IMR-90 (cell line): ENCODE measurements at regions not wholly inside any gene's neighbourhood (a gene's known extent, or its start where the extent isn't known, plus 50 kb on each side); places are given as distances from the start of the nearest gene placed in this dataset.

Experiments used
- ATAC-seq: fragments of 200-7000 bp; cut with Tn5 transposase; 2 replicates; pipeline ENCODE4 v1.9.1; 2020; ENCODE audit warnings: low read depth, mild to moderate bottlenecking, moderate library complexity
- BruUV-seq: library from RNA; stranded (reverse); fragments of 400-500 nt; replicated peaks from 2 replicates; lab custom pipeline; 2021; lab: Mats Ljungman, UMichigan
- CTCF ChIA-PET: fragments of 300-600 bp; formaldehyde crosslinking; extraction: SDS; loops from one replicate; lab custom pipeline; 2021; ENCODE audit warnings: antibody characterized with exemption; lab: Yijun Ruan, JAX
- POLR2A ChIA-PET: fragments of 300-600 bp; sonication (Branson Sonifier 250); formaldehyde crosslinking; loops from one replicate; lab custom pipeline; 2022; ENCODE audit warnings: antibody characterized with exemption; ENCODE audit not compliant: unreplicated experiment; lab: Charles Lee
- DNase-seq: peaks from one replicate; pipeline ENCODE4 v3.0.0; 2013
- H2AFZ ChIP-seq: replicated peaks from 2 replicates; pipeline ENCODE3; 2013; ENCODE audit warnings: low read length, mild to moderate bottlenecking; ENCODE audit not compliant: poor library complexity
- H2AK5ac ChIP-seq: 2 replicates; pipeline ENCODE4 v1.6.1; 2013; ENCODE audit warnings: low read depth, low read length, inconsistent platforms
- H2AK9ac ChIP-seq: replicated peaks from 2 replicates; pipeline ENCODE3; 2013; ENCODE audit warnings: mild to moderate bottlenecking, low read depth, low read length, moderate library complexity; ENCODE audit not compliant: poor library complexity
- H2BK120ac ChIP-seq: 2 replicates; pipeline ENCODE4 v1.6.1; 2013; ENCODE audit warnings: low read depth, low read length, inconsistent platforms
- H2BK15ac ChIP-seq: 3 replicates; pipeline ENCODE4 v1.6.1; 2013; ENCODE audit warnings: low read depth, low read length, inconsistent platforms
- H2BK20ac ChIP-seq: 2 replicates; pipeline ENCODE4 v1.6.1; 2013; ENCODE audit warnings: low read depth, mild to moderate bottlenecking, inconsistent platforms, low read length, moderate library complexity
- H2BK5ac ChIP-seq: 2 replicates; pipeline ENCODE4 v1.6.1; 2013; ENCODE audit warnings: mild to moderate bottlenecking, low read depth, low read length, inconsistent platforms; ENCODE audit not compliant: poor library complexity, severe bottlenecking
- H3K14ac ChIP-seq: replicated peaks from 2 replicates; pipeline ENCODE4 v1.6.1; 2013; ENCODE audit warnings: low read depth, low read length, inconsistent platforms
- H3K18ac ChIP-seq: 2 replicates; pipeline ENCODE4 v1.6.1; 2013; ENCODE audit warnings: low read depth, low read length, control low read depth
- H3K23ac ChIP-seq: 2 replicates; pipeline ENCODE4 v1.6.1; 2013; ENCODE audit warnings: low read depth, low read length, inconsistent platforms
- H3K27ac ChIP-seq: 2 replicates; pipeline ENCODE4 v1.5.1; 2013; ENCODE audit warnings: mild to moderate bottlenecking, control low read depth, low read length; ENCODE audit not compliant: insufficient read depth
- H3K27me3 ChIP-seq: 2 replicates; pipeline ENCODE4 v1.6.1; 2013; ENCODE audit warnings: low read length; ENCODE audit not compliant: control insufficient read depth, insufficient read depth
- H3K36me3 ChIP-seq: 2 replicates; pipeline ENCODE4 v1.6.1; 2013; ENCODE audit warnings: low read length, mixed read lengths; ENCODE audit not compliant: control insufficient read depth, insufficient read depth
- H3K4ac ChIP-seq: 2 replicates; pipeline ENCODE4 v1.6.1; 2013; ENCODE audit warnings: low read depth, low read length, inconsistent platforms
- H3K4me1 ChIP-seq: 2 replicates; pipeline ENCODE4 v1.6.1; 2013; ENCODE audit warnings: low read length, mixed read lengths; ENCODE audit not compliant: control insufficient read depth, insufficient read depth
- H3K4me2 ChIP-seq: 2 replicates; pipeline ENCODE4 v1.6.1; 2013; ENCODE audit warnings: low read depth, mild to moderate bottlenecking, control low read depth, low read length, moderate library complexity
- H3K4me3 ChIP-seq: 2 replicates; pipeline ENCODE4 v1.5.1; 2013; ENCODE audit warnings: low read depth, mild to moderate bottlenecking, control low read depth, low read length, moderate library complexity; ENCODE audit not compliant: insufficient read depth
- H3K56ac ChIP-seq: 2 replicates; pipeline ENCODE4 v1.6.1; 2013; ENCODE audit warnings: low read length, inconsistent platforms; ENCODE audit not compliant: insufficient read depth; ENCODE audit errors: extremely low read depth
- H3K79me1 ChIP-seq, 2 experiments: 2 replicates each; pipeline ENCODE4 v1.6.1; 2013; ENCODE audit warnings: low read length in 2 of 2, inconsistent platforms in 1 of 2, low read depth in 1 of 2
- H3K9ac ChIP-seq: 2 replicates; pipeline ENCODE4 v1.6.1; 2013; ENCODE audit warnings: low read depth, low read length, control low read depth
- H3K9me1 ChIP-seq: 2 replicates; pipeline ENCODE4 v1.6.1; 2013; ENCODE audit warnings: low read length, inconsistent platforms; ENCODE audit not compliant: insufficient read depth
- H3K9me3 ChIP-seq: 2 replicates; pipeline ENCODE4 v1.6.1; 2013; ENCODE audit warnings: low read length; ENCODE audit not compliant: control insufficient read depth, insufficient read depth
- H4K20me1 ChIP-seq: 2 replicates; pipeline ENCODE4 v1.6.1; 2013; ENCODE audit warnings: low read length, inconsistent platforms; ENCODE audit not compliant: insufficient read depth
- H4K5ac ChIP-seq: 2 replicates; pipeline ENCODE4 v1.6.1; 2013; ENCODE audit warnings: mild to moderate bottlenecking, low read depth, low read length, control low read depth
- H4K8ac ChIP-seq, 2 experiments: 2 replicates each; pipeline ENCODE4 v1.6.1; 2013; ENCODE audit warnings: low read depth in 2 of 2, low read length in 2 of 2, control low read depth in 1 of 2, inconsistent platforms in 1 of 2
- H4K91ac ChIP-seq: 2 replicates; pipeline ENCODE4 v1.6.1; 2013; ENCODE audit warnings: low read depth, low read length, inconsistent platforms; ENCODE audit not compliant: insufficient read depth
- BHLHE40 ChIP-seq: fragments of 150-350 bp; IDR thresholded peaks from 2 replicates; pipeline ENCODE4 v1.6.1; 2016; ENCODE audit warnings: mild to moderate bottlenecking, low read depth, low read length
- CEBPB ChIP-seq: IDR thresholded peaks from 2 replicates; pipeline ENCODE4 v1.6.1; 2012; ENCODE audit warnings: low read depth, low read length, improper control_type of control experiment
- CHD1 ChIP-seq: IDR thresholded peaks from 2 replicates; pipeline ENCODE4 v1.6.1; 2012; ENCODE audit warnings: low read depth, low read length, improper control_type of control experiment
- FOS ChIP-seq: fragments of 150-350 bp; IDR thresholded peaks from 2 replicates; pipeline ENCODE4 v1.6.1; 2016; ENCODE audit warnings: low read depth, low read length
- MAZ ChIP-seq: IDR thresholded peaks from 2 replicates; pipeline ENCODE4 v1.6.1; 2012; ENCODE audit warnings: low read depth, mild to moderate bottlenecking, low read length, improper control_type of control experiment, moderate library complexity, borderline replicate concordance
- NFE2L2 ChIP-seq: fragments of 150-350 bp; IDR thresholded peaks from 2 replicates; pipeline ENCODE4 v1.6.1; 2016; ENCODE audit warnings: low read depth, mild to moderate bottlenecking, low read length
- POLR2A ChIP-seq: IDR thresholded peaks from 2 replicates; pipeline ENCODE4 v1.6.1; 2012; ENCODE audit warnings: mild to moderate bottlenecking, low read depth, low read length
- RAD21 ChIP-seq: IDR thresholded peaks from 2 replicates; pipeline ENCODE4 v1.6.1; 2012; ENCODE audit warnings: low read length, improper control_type of control experiment
- RCOR1 ChIP-seq: IDR thresholded peaks from 2 replicates; pipeline ENCODE4 v1.6.1; 2012; ENCODE audit warnings: mild to moderate bottlenecking, low read length, improper control_type of control experiment; ENCODE audit not compliant: insufficient replicate concordance
- WGBS, 2 experiments: methylation state at CpG; one replicate each; pipeline versions ENCODE4 v1.1.5 to v1.1.7; 2013; ENCODE audit warnings: missing lambda C conversion rate in 2 of 2; ENCODE audit not compliant: insufficient read length in 1 of 2; ENCODE audit errors: extremely low coverage in 2 of 2; 5-methylcytosine and 5-hydroxymethylcytosine counted together
- dilution Hi-C: fragments of 300-500 bp; cut with HindIII; formaldehyde crosslinking; loops from one replicate; pipeline ENCODE4 v1.14.3; 2018; ENCODE audit warnings: low sequenced_read_pairs; ENCODE audit not compliant: unreplicated experiment
- in situ Hi-C: fragments of 300-500 bp; cut with MboI; formaldehyde crosslinking; loops from 3 replicates; pipeline ENCODE4 v1.14.3; 2019; ENCODE audit warnings: low sequenced_read_pairs, inconsistent platforms, mixed read lengths
- intact Hi-C: fragments of 100-400 bp; cut with micrococcal nuclease; formaldehyde crosslinking; loops from 2 replicates; pipeline ENCODE4 v1.10.0; 2022
- TF ChIP-seq, protein P1 (sequence below): fragments of 150-350 bp; IDR thresholded peaks from 2 replicates; pipeline ENCODE4 v1.6.1; 2016; ENCODE audit warnings: low read depth, mild to moderate bottlenecking, low read length, moderate library complexity, borderline replicate concordance
- TF ChIP-seq, protein P2 (sequence below): fragments of 150-350 bp; IDR thresholded peaks from 2 replicates; pipeline ENCODE4 v1.6.1; 2017; ENCODE audit warnings: mild to moderate bottlenecking, antibody characterized with exemption, low read length, low read depth
- TF ChIP-seq, protein P3 (sequence below): conservative IDR thresholded peaks from 2 replicates; pipeline ENCODE4 v1.5.1; 2012; ENCODE audit warnings: mild to moderate bottlenecking, low read depth, low read length, improper control_type of control experiment

DNA sequence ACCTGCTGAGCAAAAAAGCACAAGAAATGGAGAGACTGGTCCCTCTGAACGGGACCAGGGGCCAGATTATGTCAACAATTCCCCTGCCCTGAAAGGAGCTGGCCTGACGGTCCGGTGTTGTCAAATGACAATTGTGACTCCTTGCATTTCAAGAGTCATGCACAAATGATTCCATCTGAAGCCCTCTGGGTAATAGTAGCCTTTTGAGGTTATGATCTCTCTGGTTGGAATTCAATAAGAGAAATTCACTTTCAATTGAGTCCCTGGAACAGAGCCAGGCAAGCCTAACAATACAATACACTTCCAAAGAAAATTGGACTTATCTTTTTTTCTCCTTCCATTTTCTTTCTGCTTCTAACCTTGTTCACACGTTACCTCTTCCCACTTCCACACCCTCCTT, 116.9 kb downstream of the C1D start:
- POLR2A ChIA-PET = no interaction called here
- CTCF ChIA-PET = no interaction called here

More for the DNA sequence above, 116.9 kb downstream of the C1D start:
- DNase-seq (no peak), ATAC-seq (no peak)
- no peak overlapping the region for H2BK120ac ChIP-seq
- intact Hi-C loops (no loop called here), in situ Hi-C loops (no loop called here), dilution Hi-C loops (no loop called here)
- no peak overlapping the region for H3K4ac ChIP-seq
- H3K27ac ChIP-seq = no peak overlapping the region
- H4K5ac ChIP-seq = no peak overlapping the region
- no peak overlapping the region for H2BK15ac ChIP-seq
- H3K4me1 ChIP-seq = no peaks in the 10 kb centered on the region
- no peaks in the 10 kb centered on the region for H3K79me1 ChIP-seq
- H3K4me2 ChIP-seq = no peak overlapping the region
- H3K23ac ChIP-seq = no peak overlapping the region
- H2AK9ac ChIP-seq = no peak overlapping the region
- H2BK20ac ChIP-seq = no peak overlapping the region
- TF ChIP-seq MAZ = no peak
- TF ChIP-seq, protein P1, sequence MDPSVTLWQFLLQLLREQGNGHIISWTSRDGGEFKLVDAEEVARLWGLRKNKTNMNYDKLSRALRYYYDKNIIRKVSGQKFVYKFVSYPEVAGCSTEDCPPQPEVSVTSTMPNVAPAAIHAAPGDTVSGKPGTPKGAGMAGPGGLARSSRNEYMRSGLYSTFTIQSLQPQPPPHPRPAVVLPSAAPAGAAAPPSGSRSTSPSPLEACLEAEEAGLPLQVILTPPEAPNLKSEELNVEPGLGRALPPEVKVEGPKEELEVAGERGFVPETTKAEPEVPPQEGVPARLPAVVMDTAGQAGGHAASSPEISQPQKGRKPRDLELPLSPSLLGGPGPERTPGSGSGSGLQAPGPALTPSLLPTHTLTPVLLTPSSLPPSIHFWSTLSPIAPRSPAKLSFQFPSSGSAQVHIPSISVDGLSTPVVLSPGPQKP = no peak
- no peak for TF ChIP-seq NFE2L2
- TF ChIP-seq CEBPB = no peak
- TF ChIP-seq, protein P2, sequence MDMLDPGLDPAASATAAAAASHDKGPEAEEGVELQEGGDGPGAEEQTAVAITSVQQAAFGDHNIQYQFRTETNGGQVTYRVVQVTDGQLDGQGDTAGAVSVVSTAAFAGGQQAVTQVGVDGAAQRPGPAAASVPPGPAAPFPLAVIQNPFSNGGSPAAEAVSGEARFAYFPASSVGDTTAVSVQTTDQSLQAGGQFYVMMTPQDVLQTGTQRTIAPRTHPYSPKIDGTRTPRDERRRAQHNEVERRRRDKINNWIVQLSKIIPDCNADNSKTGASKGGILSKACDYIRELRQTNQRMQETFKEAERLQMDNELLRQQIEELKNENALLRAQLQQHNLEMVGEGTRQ = no peak
- no peak for TF ChIP-seq RAD21
- TF ChIP-seq FOS = no peak
- TF ChIP-seq POLR2A = no peak
- no peak for TF ChIP-seq CHD1
- TF ChIP-seq, protein P3, sequence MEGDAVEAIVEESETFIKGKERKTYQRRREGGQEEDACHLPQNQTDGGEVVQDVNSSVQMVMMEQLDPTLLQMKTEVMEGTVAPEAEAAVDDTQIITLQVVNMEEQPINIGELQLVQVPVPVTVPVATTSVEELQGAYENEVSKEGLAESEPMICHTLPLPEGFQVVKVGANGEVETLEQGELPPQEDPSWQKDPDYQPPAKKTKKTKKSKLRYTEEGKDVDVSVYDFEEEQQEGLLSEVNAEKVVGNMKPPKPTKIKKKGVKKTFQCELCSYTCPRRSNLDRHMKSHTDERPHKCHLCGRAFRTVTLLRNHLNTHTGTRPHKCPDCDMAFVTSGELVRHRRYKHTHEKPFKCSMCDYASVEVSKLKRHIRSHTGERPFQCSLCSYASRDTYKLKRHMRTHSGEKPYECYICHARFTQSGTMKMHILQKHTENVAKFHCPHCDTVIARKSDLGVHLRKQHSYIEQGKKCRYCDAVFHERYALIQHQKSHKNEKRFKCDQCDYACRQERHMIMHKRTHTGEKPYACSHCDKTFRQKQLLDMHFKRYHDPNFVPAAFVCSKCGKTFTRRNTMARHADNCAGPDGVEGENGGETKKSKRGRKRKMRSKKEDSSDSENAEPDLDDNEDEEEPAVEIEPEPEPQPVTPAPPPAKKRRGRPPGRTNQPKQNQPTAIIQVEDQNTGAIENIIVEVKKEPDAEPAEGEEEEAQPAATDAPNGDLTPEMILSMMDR = no peak
- TF ChIP-seq BHLHE40 = no peak
- no peak for TF ChIP-seq RCOR1
- H4K91ac ChIP-seq = no peak overlapping the region
- H3K56ac ChIP-seq = no peak overlapping the region
- H2AFZ ChIP-seq = no peak overlapping the region
- WGBS, 2 experiments = 67% methylated on average over 1 of the region's 4 CpGs; no CpG with 5 or more reads in 1 of the 2 experiments
- no peak overlapping the region for H3K4me3 ChIP-seq
- H3K9me1 ChIP-seq = 0 out of 2 replicates have a peak, but pooled peaks cover under 1% of the 10 kb centered on the region
- H3K36me3 ChIP-seq = no peaks in the 10 kb centered on the region
- no peaks in the 10 kb centered on the region for H4K20me1 ChIP-seq
- H2AK5ac ChIP-seq = no peak overlapping the region
- H3K27me3 ChIP-seq = peaks cover 3% of the 10 kb centered on the region
- peaks cover 3% of the 10 kb centered on the region; the same call in 1 of the 2 replicates for H3K9me3 ChIP-seq
- H3K9ac ChIP-seq = no peak overlapping the region
- no peak overlapping the region for H2BK5ac ChIP-seq
- no TSS peak for BruUV-seq
- no peak overlapping the region for H3K18ac ChIP-seq
- no peak overlapping the region for H3K14ac ChIP-seq
- no peak overlapping the region for H4K8ac ChIP-seq
